ENCODE measurements at regions not wholly inside any gene's neighbourhood (a gene's known extent, or its start where the extent isn't known, plus 50 kb on each side); places are given as distances from the start of the nearest gene placed in this dataset.
"Not testable (repeated sequence)": the region's sequence is repeated elsewhere in the genome, so short reads cannot be mapped to it uniquely, and the experiment has no call there.

GRCh38 chr15:58360421-58361090 lies 71.2 kb upstream of the LIPC start:
- FAIRE-seq (no peak), DNase-seq (ENCODE audit: insufficient read length, low spot score) (no peak)
- no peak for TF ChIP-seq POLR2A (IDR thresholded peaks at IDR 0.05; ENCODE audit: low read depth, low read length)

DNA sequence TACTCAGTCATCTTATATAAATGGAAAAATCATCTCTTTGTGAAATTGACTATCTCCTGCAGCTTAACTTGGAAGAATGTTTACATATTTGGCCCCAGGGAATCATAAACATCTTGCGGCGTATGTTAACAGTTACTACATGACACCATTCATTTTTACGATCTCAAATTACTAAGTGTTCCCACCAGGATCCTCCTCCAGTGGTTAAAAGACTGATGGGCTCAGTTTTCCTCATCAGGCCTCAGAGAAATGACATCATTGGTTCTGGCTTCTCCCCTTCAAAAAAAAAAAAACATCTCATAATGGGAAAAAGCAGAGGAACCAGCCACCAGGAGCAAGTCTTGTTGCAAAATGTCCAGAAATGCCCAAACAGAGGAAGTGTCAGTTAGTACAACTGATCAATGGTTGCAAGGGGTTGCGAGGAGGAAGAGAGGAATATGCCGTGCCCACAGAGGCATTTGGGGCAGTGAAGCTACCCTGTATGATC lies 70.5 kb upstream of the LIPC start:
- TF ChIP-seq POLR2A (IDR thresholded peaks at IDR 0.05; ENCODE audit: low read depth, low read length), result no peak
- no peak for DNase-seq (ENCODE audit: insufficient read length, low spot score)
- FAIRE-seq, result no peak

- DNase-seq (ENCODE audit: insufficient read length, low spot score), result no peak
- no peak for TF ChIP-seq POLR2A (IDR thresholded peaks at IDR 0.05; ENCODE audit: low read depth, low read length)
- no peak for FAIRE-seq
These were observed 69.4 kb upstream of the LIPC start for GRCh38 chr15:58362262-58362922.

GRCh38 chr15:58363118-58363517 lies 68.7 kb upstream of the LIPC start:
- not testable (repeated sequence) for DNase-seq (ENCODE audit: insufficient read length, low spot score); FAIRE-seq

- not testable (repeated sequence) for FAIRE-seq; DNase-seq (ENCODE audit: insufficient read length, low spot score)
These were observed 68.1 kb upstream of the LIPC start for GRCh38 chr15:58363673-58364072.

- not testable (repeated sequence) for DNase-seq (ENCODE audit: insufficient read length, low spot score); FAIRE-seq
These were observed 66.7 kb upstream of the LIPC start for GRCh38 chr15:58365098-58365497.

GRCh38 chr15:58369261-58369701 lies 62.5 kb upstream of the LIPC start:
- no peak for TF ChIP-seq POLR2A (IDR thresholded peaks at IDR 0.05; ENCODE audit: low read depth, low read length)
- DNase-seq (ENCODE audit: insufficient read length, low spot score) (no peak), FAIRE-seq (no peak)

- no peak for DNase-seq (ENCODE audit: insufficient read length, low spot score)
- FAIRE-seq, result no peak
- no peak for TF ChIP-seq POLR2A (IDR thresholded peaks at IDR 0.05; ENCODE audit: low read depth, low read length)
These were observed 61.8 kb upstream of the LIPC start for GRCh38 chr15:58369956-58370355.

GRCh38 chr15:58374147-58374546 lies 57.6 kb upstream of the LIPC start:
- no peak for DNase-seq (ENCODE audit: insufficient read length, low spot score)
- no peak for FAIRE-seq
- no peak for TF ChIP-seq POLR2A (IDR thresholded peaks at IDR 0.05; ENCODE audit: low read depth, low read length)

GRCh38 chr15:58377193-58377592 lies 54.6 kb upstream of the LIPC start:
- FAIRE-seq, result no peak

DNA sequence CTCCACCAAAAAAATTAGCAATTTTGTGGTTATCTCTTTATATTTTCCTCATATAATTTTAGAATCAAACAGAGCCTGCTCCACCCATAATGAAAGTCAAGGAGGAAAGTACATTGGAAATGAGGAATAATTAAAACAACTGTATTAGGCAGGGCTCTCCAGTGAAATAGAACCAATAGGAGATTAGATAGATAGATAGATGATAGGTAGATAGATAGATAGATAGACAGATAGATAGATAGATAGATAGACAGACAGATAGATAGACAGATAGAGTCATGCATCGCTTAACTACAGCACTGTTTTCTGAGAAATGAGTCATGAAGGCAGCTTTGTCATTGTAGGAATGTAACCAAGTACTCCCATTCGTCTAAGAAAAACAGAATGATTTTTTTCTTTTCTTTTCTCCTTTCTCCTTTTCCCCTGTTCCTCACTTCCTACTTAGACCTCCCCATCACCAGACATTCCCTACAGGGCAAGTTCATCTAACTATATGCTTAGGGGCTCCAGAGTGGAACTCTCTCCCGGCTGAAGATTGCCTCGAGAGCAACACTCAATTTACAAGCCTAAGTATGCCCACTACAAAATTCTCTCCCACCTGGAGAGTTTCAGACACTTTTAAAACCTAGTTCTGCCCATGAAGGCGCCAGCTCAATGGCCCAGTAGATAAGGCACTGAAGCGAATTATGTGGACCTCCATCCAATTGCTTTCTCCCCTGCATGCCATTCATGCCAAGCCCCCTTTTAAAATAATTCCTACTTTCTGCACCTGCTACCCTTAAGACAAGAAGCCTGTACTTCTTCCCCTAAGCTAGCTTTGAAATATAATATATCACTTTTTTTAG lies 53.3 kb upstream of the LIPC start:
- no peak for TF ChIP-seq POLR2A (IDR thresholded peaks at IDR 0.05; ENCODE audit: low read depth, low read length)
- FAIRE-seq, result no peak
- peak; percentile 4 for DNase-seq (ENCODE audit: insufficient read length, low spot score)

More at GRCh38 chr15:58377193-58377592, 54.6 kb upstream of the LIPC start:
- no peak for DNase-seq (ENCODE audit: insufficient read length, low spot score)
- no peak for TF ChIP-seq POLR2A (IDR thresholded peaks at IDR 0.05; ENCODE audit: low read depth, low read length)

DNA sequence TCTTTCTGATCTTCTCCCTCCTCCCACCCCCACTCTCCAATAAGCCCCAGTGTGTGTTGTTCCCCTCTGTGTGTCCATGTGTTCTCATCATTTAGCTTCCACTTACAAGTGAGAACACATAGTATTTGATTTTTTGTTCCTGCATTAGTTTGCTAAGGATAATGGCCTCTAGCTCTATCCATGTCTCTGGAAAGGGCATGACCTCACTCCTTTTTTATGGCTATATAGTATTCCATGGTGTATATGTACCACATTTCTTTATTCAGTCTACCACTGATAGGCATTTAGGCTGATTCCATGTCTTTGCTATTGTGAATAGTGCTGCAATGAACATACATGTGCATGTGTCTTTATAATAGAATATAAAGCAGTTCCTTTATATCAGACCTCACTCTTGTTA lies 52.3 kb upstream of the LIPC start:
- not testable (repeated sequence) for DNase-seq (ENCODE audit: insufficient read length, low spot score); FAIRE-seq

- no peak for TF ChIP-seq POLR2A (IDR thresholded peaks at IDR 0.05; ENCODE audit: low read depth, low read length)
- DNase-seq (ENCODE audit: insufficient read length, low spot score) (no peak), FAIRE-seq (no peak)
These were observed 51.4 kb upstream of the LIPC start for GRCh38 chr15:58380280-58380945.

DNA sequence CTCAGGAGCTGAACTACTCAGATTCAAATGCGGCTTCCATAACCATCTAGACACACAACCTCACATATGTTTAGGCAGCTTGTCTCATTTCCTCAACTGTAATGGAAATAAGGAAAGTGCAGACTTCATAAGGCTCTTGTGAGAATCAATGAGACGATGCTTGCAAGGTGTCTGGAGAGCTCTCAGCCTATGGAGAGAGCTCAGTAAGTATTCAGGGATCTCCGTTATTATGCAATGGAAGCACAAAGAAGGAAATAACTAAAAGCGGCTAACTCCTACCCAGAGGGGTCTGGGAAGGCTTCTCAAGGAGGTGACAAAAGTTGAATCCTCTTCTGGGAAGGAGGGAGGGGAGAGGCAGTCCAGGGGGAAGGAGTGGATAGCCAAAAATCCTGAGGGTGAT lies 50.1 kb upstream of the LIPC start:
- DNase-seq (ENCODE audit: insufficient read length, low spot score) (no peak), FAIRE-seq (no peak)
- no peak for TF ChIP-seq POLR2A (IDR thresholded peaks at IDR 0.05; ENCODE audit: low read depth, low read length)
